WERI-Rb-1 (cell line): ENCODE measurements at regions not wholly inside any gene's neighbourhood (a gene's known extent, or its start where the extent isn't known, plus 50 kb on each side); places are given as distances from the start of the nearest gene placed in this dataset.

Source experiments
- DNase-seq: peaks from one replicate; pipeline ENCODE4 v3.0.0-alpha.2; 2020
- H3K27ac ChIP-seq: fragments of 250-450 bp; sonication (Bioruptor Pico); 2 replicates; pipeline ENCODE4 v1.5.1; 2020; ENCODE audit warnings: mild to moderate bottlenecking, moderate library complexity
- H3K27me3 ChIP-seq: fragments of 250-450 bp; sonication (Bioruptor Pico); 2 replicates; pipeline ENCODE4 v1.5.1; 2021; ENCODE audit warnings: mild to moderate bottlenecking, low read depth, moderate library complexity; ENCODE audit not compliant: insufficient read depth, severe bottlenecking
- H3K36me3 ChIP-seq: fragments of 250-450 bp; sonication (Bioruptor Pico); 2 replicates; pipeline ENCODE4 v1.5.1; 2020; ENCODE audit warnings: mild to moderate bottlenecking, moderate library complexity
- H3K4me3 ChIP-seq: 2 replicates; pipeline ENCODE4 v1.5.1; 2011; ENCODE audit warnings: low read depth, mild to moderate bottlenecking, control low read depth, low read length
- H3K9me3 ChIP-seq: fragments of 250-450 bp; sonication (Bioruptor Pico); 2 replicates; pipeline ENCODE4 v1.5.1; 2021; ENCODE audit warnings: mild to moderate bottlenecking, moderate library complexity; ENCODE audit not compliant: severe bottlenecking
- TF ChIP-seq, protein P1 (sequence below): IDR thresholded peaks from 2 replicates; pipeline ENCODE4 v1.5.1; 2011; ENCODE audit warnings: low read depth, mild to moderate bottlenecking, control low read depth, inconsistent platforms, low read length

DNA sequence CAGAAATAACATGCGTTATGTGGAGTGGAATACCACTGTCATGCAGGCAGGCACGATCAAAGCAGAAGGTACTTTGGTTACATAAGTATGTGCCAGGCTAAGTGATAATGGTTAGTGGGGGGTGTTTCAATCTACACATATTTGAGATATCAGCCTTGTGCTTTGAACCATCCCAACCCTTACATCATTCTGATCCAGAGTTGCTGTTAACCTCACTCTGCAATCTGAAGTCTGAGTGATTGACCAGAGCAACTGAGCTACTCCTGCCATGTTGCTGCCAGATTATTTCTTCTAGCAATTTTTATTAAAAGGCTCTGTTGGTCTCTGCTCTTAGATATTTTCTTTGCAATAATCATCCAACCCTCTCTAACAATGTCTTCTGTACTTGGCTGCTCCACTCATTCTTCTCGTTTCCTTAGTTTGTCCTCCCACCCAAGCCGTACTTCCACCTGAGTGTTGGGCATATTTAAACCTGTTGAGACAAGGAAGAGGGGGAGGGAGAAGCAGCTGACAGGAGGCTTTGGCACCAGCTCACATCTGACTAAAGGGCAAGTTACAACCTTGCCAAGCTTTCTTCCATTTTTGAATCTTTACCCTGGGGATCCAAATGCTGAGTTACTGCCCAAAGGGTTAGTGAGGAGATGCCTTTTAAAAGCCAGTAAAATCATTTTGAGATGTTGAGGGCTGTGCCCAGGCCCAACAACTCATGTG lies 114.1 kb upstream of the SESN3 start:
- DNase-seq, result no peak
- no peak overlapping the region for H3K27ac ChIP-seq
- TF ChIP-seq, protein P1, sequence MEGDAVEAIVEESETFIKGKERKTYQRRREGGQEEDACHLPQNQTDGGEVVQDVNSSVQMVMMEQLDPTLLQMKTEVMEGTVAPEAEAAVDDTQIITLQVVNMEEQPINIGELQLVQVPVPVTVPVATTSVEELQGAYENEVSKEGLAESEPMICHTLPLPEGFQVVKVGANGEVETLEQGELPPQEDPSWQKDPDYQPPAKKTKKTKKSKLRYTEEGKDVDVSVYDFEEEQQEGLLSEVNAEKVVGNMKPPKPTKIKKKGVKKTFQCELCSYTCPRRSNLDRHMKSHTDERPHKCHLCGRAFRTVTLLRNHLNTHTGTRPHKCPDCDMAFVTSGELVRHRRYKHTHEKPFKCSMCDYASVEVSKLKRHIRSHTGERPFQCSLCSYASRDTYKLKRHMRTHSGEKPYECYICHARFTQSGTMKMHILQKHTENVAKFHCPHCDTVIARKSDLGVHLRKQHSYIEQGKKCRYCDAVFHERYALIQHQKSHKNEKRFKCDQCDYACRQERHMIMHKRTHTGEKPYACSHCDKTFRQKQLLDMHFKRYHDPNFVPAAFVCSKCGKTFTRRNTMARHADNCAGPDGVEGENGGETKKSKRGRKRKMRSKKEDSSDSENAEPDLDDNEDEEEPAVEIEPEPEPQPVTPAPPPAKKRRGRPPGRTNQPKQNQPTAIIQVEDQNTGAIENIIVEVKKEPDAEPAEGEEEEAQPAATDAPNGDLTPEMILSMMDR, result no peak

DNA sequence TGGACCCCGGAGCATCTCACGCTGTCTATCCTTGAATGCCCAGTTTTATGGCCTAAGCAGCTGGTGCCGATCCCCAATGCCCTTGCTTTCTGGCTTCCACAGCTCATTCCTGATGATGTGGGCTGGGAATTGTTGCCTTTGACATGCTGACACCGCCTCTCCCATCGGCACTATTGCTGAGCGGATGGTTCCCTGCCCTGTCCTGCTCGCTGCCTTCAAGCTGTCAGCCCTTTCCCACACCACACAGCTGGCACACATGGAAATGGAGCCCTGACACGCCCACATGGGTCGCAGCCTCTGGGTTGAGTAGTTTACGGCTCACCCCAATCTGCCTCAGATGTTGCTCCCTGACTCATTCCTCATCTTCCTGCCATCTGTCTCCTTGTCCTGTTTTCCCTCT lies 110.2 kb upstream of the SESN3 start:
- TF ChIP-seq, protein P1, result no peak
- peak; percentile 24 for DNase-seq
- H3K36me3 ChIP-seq, result no peaks in the 10 kb centered on the region; the same call in 1 of the 2 replicates
- no peak overlapping the region for H3K4me3 ChIP-seq
- H3K27ac ChIP-seq, result no peak overlapping the region
- no peaks in the 10 kb centered on the region for H3K27me3 ChIP-seq
- no peaks in the 10 kb centered on the region for H3K9me3 ChIP-seq

More for the DNA sequence above, 114.1 kb upstream of the SESN3 start:
- Histone ChIP-seq H3K27me3 (no peaks in the 10 kb centered on the region), H3K36me3 (no peaks in the 10 kb centered on the region; the same call in 1 of the 2 replicates), H3K9me3 (no peaks in the 10 kb centered on the region), H3K4me3 (no peak overlapping the region)

DNA sequence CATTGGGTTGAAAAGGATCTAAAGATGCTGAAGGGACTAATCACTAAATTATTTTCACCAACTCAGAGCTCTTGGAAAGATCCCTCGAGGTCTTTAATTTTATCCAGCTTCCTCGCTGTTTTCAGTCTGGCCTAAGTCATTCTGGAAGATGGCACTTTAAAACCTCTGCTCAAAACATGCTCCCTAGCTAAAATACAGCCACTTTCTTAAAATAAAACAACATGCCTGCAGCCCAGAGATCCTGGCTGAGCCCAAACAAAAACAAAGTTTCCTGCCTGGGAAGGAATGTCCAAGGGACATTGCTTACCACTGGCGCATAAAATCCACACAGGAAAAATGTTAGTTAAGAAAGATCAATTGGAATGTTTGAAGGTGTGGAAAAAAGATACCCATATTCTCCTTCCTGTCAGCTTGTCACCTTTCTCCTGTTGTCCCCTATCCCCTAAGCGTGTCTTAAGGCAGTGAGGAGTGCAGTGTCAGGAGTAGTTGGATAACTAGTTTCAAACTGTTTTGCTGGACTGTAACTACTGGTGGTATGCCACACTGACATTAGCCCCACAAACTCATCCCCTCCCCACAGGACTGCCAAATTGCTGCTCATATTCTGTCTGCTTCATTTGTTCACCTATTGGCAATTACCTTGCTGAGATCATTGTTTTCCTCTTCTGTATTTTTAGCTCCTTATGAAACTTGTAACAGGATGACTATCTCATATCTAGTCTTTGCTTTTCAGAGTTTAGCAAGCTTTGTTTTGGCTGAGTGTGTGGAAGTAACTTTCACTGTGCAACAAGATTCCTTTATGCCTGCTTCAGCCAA lies 108.3 kb upstream of the SESN3 start:
- H3K27ac ChIP-seq, result peak overlapping the region; percentile 90
- no peaks in the 10 kb centered on the region for H3K36me3 ChIP-seq
- no peaks in the 10 kb centered on the region for H3K27me3 ChIP-seq
- TF ChIP-seq, protein P1, result no peak
- no peaks in the 10 kb centered on the region for H3K9me3 ChIP-seq
- no peak overlapping the region for H3K4me3 ChIP-seq
- no peak for DNase-seq

DNA sequence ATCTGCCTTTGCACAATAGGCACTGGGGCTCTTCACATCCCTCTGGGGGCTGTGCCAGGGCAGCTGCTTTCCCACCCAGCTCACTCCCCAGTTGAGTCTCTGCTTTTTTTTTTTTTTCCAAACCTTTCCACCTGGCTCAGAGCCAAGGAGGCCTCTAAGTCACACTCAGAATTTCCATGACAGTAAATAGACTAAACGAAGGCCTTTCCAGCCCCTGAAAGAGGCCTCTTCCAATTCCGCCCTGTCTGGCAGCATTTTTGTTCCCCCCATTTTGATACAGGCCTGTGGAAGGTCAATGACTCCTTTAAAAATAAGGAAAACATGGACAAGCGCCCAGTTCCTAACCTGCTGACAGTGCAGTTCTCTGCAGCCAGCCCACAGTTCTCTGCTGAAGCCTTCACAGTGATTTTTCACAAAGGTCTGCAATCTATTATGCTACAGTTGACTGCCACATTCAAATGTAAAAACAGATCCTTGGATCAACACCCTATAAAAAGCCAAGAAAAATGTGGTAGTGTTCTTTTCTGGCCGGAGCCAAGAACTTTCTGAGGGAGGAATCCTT lies 107.5 kb upstream of the SESN3 start:
- H3K27me3 ChIP-seq, result no peaks in the 10 kb centered on the region
- TF ChIP-seq, protein P1, result no peak
- peak overlapping the region; percentile 90 for H3K27ac ChIP-seq
- no peaks in the 10 kb centered on the region for H3K9me3 ChIP-seq
- no peak for DNase-seq
- H3K4me3 ChIP-seq, result no peak overlapping the region; the same call in 1 of the 2 replicates
- H3K36me3 ChIP-seq, result no peaks in the 10 kb centered on the region

DNA sequence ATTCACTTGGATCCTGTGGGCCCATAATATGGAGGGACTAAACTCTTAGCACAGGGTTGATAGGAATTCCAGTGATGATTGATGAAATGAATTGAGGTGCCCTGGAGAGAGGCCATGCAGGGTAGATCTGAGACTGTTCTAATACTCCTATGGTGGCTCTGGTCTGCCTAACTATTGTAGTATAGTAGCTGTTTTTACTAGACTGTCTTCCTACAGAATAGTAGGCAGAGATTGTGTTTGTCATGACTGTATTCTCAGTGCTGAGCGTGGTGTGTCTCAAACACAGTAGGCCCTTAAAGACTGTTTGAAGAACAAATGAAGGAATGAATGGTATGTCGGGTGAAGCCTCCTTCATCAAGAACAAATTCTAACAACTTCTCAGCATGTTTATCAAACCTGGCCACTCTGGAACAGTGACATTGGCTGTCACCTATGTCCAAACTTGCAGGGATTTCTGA lies 107.0 kb upstream of the SESN3 start:
- no peak for DNase-seq
- TF ChIP-seq, protein P1, result no peak
- Histone ChIP-seq H3K4me3 (peak overlapping the region; percentile 24), H3K9me3 (no peaks in the 10 kb centered on the region), H3K27me3 (no peaks in the 10 kb centered on the region), H3K36me3 (no peaks in the 10 kb centered on the region), H3K27ac (peak overlapping the region; percentile 90)
